GM23338 (cell line): ENCODE measurements at regions not wholly inside any gene's neighbourhood (a gene's known extent, or its start where the extent isn't known, plus 50 kb on each side); places are given as distances from the start of the nearest gene placed in this dataset.

ENCODE experiments used
- ATAC-seq: fragments of 200-7000 bp; cut with Tn5 transposase; 3 replicates; pipeline ENCODE4 v1.9.1; 2020
- DNase-seq: peaks from one replicate; pipeline ENCODE4 v3.0.0-alpha.2; 2015; ENCODE audit warnings: low spot score
- H2AFZ ChIP-seq: fragments of 200-600 bp; sonication (generic); 2 replicates; pipeline ENCODE4 v1.8.0; 2016; ENCODE audit warnings: antibody characterized with exemption, mild to moderate bottlenecking, moderate library complexity
- H3F3A ChIP-seq: fragments of 200-600 bp; sonication (generic); replicated peaks from 2 replicates; pipeline ENCODE4 v1.8.0; 2017; ENCODE audit warnings: antibody characterized with exemption, mixed run types, low read depth
- H3K27ac ChIP-seq: fragments of 200-600 bp; sonication (generic); 2 replicates; pipeline ENCODE4 v1.6.1; 2016; ENCODE audit warnings: low read depth
- H3K27me3 ChIP-seq: fragments of 200-600 bp; sonication (generic); 2 replicates; pipeline ENCODE4 v1.8.0; 2016; ENCODE audit warnings: mild to moderate bottlenecking, mixed run types, moderate library complexity; ENCODE audit not compliant: insufficient read depth
- H3K36me3 ChIP-seq: fragments of 200-600 bp; sonication (generic); 2 replicates; pipeline ENCODE4 v1.8.0; 2016; ENCODE audit warnings: mild to moderate bottlenecking; ENCODE audit not compliant: insufficient read depth
- H3K4me1 ChIP-seq: fragments of 200-600 bp; sonication (generic); 2 replicates; pipeline ENCODE4 v1.8.0; 2016; ENCODE audit warnings: mild to moderate bottlenecking, moderate library complexity; ENCODE audit not compliant: insufficient read depth
- H3K4me2 ChIP-seq: fragments of 200-600 bp; sonication (generic); 2 replicates; pipeline ENCODE4 v1.7.1; 2017; ENCODE audit warnings: mixed run types
- H3K4me3 ChIP-seq: fragments of 200-600 bp; sonication (generic); 2 replicates; pipeline ENCODE4 v1.6.1; 2016; ENCODE audit warnings: mixed run types
- H3K79me2 ChIP-seq: fragments of 200-600 bp; sonication (generic); replicated peaks from 2 replicates; pipeline ENCODE4 v1.8.0; 2017; ENCODE audit warnings: mild to moderate bottlenecking; ENCODE audit not compliant: insufficient read depth
- H3K9me2 ChIP-seq: fragments of 200-600 bp; sonication (generic); 2 replicates; pipeline ENCODE4 v1.8.0; 2017; ENCODE audit not compliant: insufficient read depth
- H4K20me1 ChIP-seq: fragments of 200-600 bp; sonication (generic); replicated peaks from 2 replicates; pipeline ENCODE4 v1.8.0; 2017; ENCODE audit warnings: mild to moderate bottlenecking; ENCODE audit not compliant: insufficient read depth
- H3K27ac Mint-ChIP-seq: 2 replicates; pipeline ENCODE4 v1.8.0; 2020; ENCODE audit warnings: inconsistent platforms, mild to moderate bottlenecking, moderate library complexity, mixed read lengths
- H3K27me3 Mint-ChIP-seq: 3 replicates; pipeline ENCODE4 v1.8.0; 2022; ENCODE audit warnings: low read depth, mild to moderate bottlenecking, moderate library complexity, mixed read lengths, inconsistent platforms; ENCODE audit not compliant: insufficient read depth, poor library complexity
- H3K36me3 Mint-ChIP-seq: 3 replicates; pipeline ENCODE4 v1.8.0; 2021; ENCODE audit warnings: low read depth, mild to moderate bottlenecking, inconsistent platforms, moderate library complexity, mixed read lengths
- H3K4me1 Mint-ChIP-seq: 3 replicates; pipeline ENCODE4 v1.8.0; 2020; ENCODE audit warnings: mild to moderate bottlenecking, inconsistent platforms, mixed read lengths
- H3K4me3 Mint-ChIP-seq: 3 replicates; pipeline ENCODE4 v1.8.0; 2021; ENCODE audit warnings: moderate library complexity, mild to moderate bottlenecking, inconsistent platforms, mixed read lengths
- H3K9me3 Mint-ChIP-seq: 3 replicates; pipeline ENCODE4 v1.8.0; 2020; ENCODE audit warnings: moderate library complexity, mild to moderate bottlenecking, inconsistent platforms, mixed read lengths
- CTCF ChIP-seq, 2 experiments: fragments of 200-600 bp in 1 of 2; sonication (generic) in 1 of 2; conservative IDR thresholded peaks; 2 replicates each; pipeline versions ENCODE4 v1.5.1 to v1.6.1; 2016 to 2017; ENCODE audit warnings: antibody characterized with exemption in 2 of 2, low read depth in 2 of 2, mild to moderate bottlenecking in 2 of 2, moderate library complexity in 1 of 2
- ETS1 ChIP-seq: IDR thresholded peaks from 2 replicates; pipeline ENCODE4 v1.6.1; 2016; ENCODE audit warnings: antibody characterized with exemption
- JUNB ChIP-seq: IDR thresholded peaks from one replicate; pipeline ENCODE4 v1.6.1; 2016; ENCODE audit warnings: antibody characterized with exemption; ENCODE audit not compliant: unreplicated experiment
- POLR2AphosphoS5 ChIP-seq: IDR thresholded peaks from 2 replicates; pipeline ENCODE4 v1.6.1; 2016; ENCODE audit warnings: antibody characterized with exemption, low read depth
- STAT1 ChIP-seq: IDR thresholded peaks from one replicate; pipeline ENCODE4 v1.6.1; 2016; ENCODE audit warnings: antibody characterized with exemption; ENCODE audit not compliant: unreplicated experiment
- ZNF114 ChIP-seq: fragments of 250-450 bp; sonication (Bioruptor Pico); IDR thresholded peaks from 2 replicates; pipeline ENCODE4 v1.5.0; 2020; ENCODE audit warnings: mild to moderate bottlenecking, moderate library complexity
- ZNF331 ChIP-seq: fragments of 250-450 bp; sonication (Bioruptor Pico); IDR thresholded peaks from 2 replicates; pipeline ENCODE4 v1.5.0; 2020; ENCODE audit warnings: low read depth, mild to moderate bottlenecking, moderate library complexity
- ZNF462 ChIP-seq: fragments of 250-450 bp; sonication (Bioruptor Pico); IDR thresholded peaks from 2 replicates; pipeline ENCODE4 v1.5.0; 2020; ENCODE audit warnings: mild to moderate bottlenecking, moderate library complexity

GRCh38 chr4:181077341-181077740 is 1165.9 kb upstream of the TENM3 start:
- no peaks in the 10 kb centered on the region for H3K79me2 ChIP-seq
- H3K27me3 ChIP-seq = no peaks in the 10 kb centered on the region
- H3K36me3 ChIP-seq = no peaks in the 10 kb centered on the region
- no peak overlapping the region for H3K27ac Mint-ChIP-seq
- no peak overlapping the region for H3K27ac ChIP-seq
- H3K9me2 ChIP-seq = no peaks in the 10 kb centered on the region
- no peaks in the 10 kb centered on the region; the same call in 2 of the 3 replicates for H3K36me3 Mint-ChIP-seq
- H3K4me1 Mint-ChIP-seq = no peaks in the 10 kb centered on the region
- peaks cover 1% of the 10 kb centered on the region for H3K27me3 Mint-ChIP-seq
- H3K9me3 Mint-ChIP-seq = peaks cover 8% of the 10 kb centered on the region; the same call in 2 of the 3 replicates
- no peaks in the 10 kb centered on the region for H3K4me1 ChIP-seq
- H3K4me3 ChIP-seq = no peak overlapping the region
- no peak overlapping the region for H3K4me3 Mint-ChIP-seq
- H3K4me2 ChIP-seq = no peak overlapping the region
- ATAC-seq (no peak), DNase-seq (no peak)
- H3F3A ChIP-seq = no peaks in the 10 kb centered on the region
- no peak overlapping the region for H2AFZ ChIP-seq
- TF ChIP-seq ZNF331 (no peak), JUNB (no peak), POLR2AphosphoS5 (no peak), CTCF (conservative IDR thresholded peaks at IDR 0.05; ENCODE audit: low read depth in 2 of 2) (no peak), STAT1 (no peak), ZNF462 (CRISPR knock-in tag) (no peak), ZNF114 (CRISPR knock-in tag) (no peak), ETS1 (no peak)
- no peaks in the 10 kb centered on the region for H4K20me1 ChIP-seq
